CD4-positive, alpha-beta T cell treated with Interleukin-2 at 100 ng/mL for 4 hours (primary cell): ENCODE measurements at regions not wholly inside any gene's neighbourhood (a gene's known extent, or its start where the extent isn't known, plus 50 kb on each side); places are given as distances from the start of the nearest gene placed in this dataset.
"Not testable (repeated sequence)": the region's sequence is repeated elsewhere in the genome, so short reads cannot be mapped to it uniquely, and the experiment has no call there.

ENCODE experiments used
- DNase-seq: peaks from one replicate; pipeline ENCODE4 v3.0.0-alpha.2; 2020; ENCODE audit warnings: low spot score

GRCh38 chr9:120338340-120338739 lies 241.6 kb downstream of the CDK5RAP2 start:
- DNase-seq = no peak

GRCh38 chr9:120337131-120337530 lies 242.8 kb downstream of the CDK5RAP2 start:
- DNase-seq = no peak

GRCh38 chr9:120336753-120337090 lies 243.2 kb downstream of the CDK5RAP2 start:
- no peak for DNase-seq

GRCh38 chr9:120336021-120336752 lies 243.8 kb downstream of the CDK5RAP2 start:
- DNase-seq = no peak

- DNase-seq = no peak
Measured at GRCh38 chr9:120331913-120332312, 248.1 kb downstream of the CDK5RAP2 start.

GRCh38 chr9:120330031-120330430 lies 249.9 kb downstream of the CDK5RAP2 start:
- no peak for DNase-seq

GRCh38 chr9:120327322-120327721 lies 252.6 kb downstream of the CDK5RAP2 start:
- no peak for DNase-seq

GRCh38 chr9:120326049-120326693 lies 253.8 kb downstream of the CDK5RAP2 start:
- no peak for DNase-seq

- no peak for DNase-seq
Measured at GRCh38 chr9:120324996-120325642, 254.8 kb downstream of the CDK5RAP2 start.

- DNase-seq = no peak
Measured at GRCh38 chr9:120324461-120324860, 255.5 kb downstream of the CDK5RAP2 start.

GRCh38 chr9:120323125-120323524 lies 256.8 kb downstream of the CDK5RAP2 start:
- no peak for DNase-seq

GRCh38 chr9:120319452-120319851 lies 260.5 kb downstream of the CDK5RAP2 start:
- no peak for DNase-seq

- DNase-seq = no peak
Measured at GRCh38 chr9:120315154-120315553, 264.8 kb downstream of the CDK5RAP2 start.

- DNase-seq = no peak
Measured at GRCh38 chr9:120312031-120312430, 267.9 kb downstream of the CDK5RAP2 start.

GRCh38 chr9:120310035-120310434 lies 269.9 kb downstream of the CDK5RAP2 start:
- no peak for DNase-seq

- DNase-seq = no peak
Measured at GRCh38 chr9:120308495-120308894, 271.5 kb downstream of the CDK5RAP2 start.

- DNase-seq = no peak
Measured at GRCh38 chr9:120307599-120307998, 272.4 kb downstream of the CDK5RAP2 start.

GRCh38 chr9:120306561-120306960 lies 273.4 kb downstream of the CDK5RAP2 start:
- DNase-seq = no peak

- DNase-seq = no peak
Measured at GRCh38 chr9:120306088-120306487, 273.9 kb downstream of the CDK5RAP2 start.

- DNase-seq = not testable (repeated sequence)
Measured at GRCh38 chr9:120304896-120305295, 275.1 kb downstream of the CDK5RAP2 start.

- no peak for DNase-seq
Measured at GRCh38 chr9:120303519-120303918, 276.4 kb downstream of the CDK5RAP2 start.

- DNase-seq = no peak
Measured at GRCh38 chr9:120299785-120300184, 280.2 kb downstream of the CDK5RAP2 start.

GRCh38 chr9:120294003-120294402 lies 286.0 kb downstream of the CDK5RAP2 start:
- no peak for DNase-seq
